Neural cell (in vitro differentiated cells): ENCODE measurements at regions not wholly inside any gene's neighbourhood (a gene's known extent, or its start where the extent isn't known, plus 50 kb on each side); places are given as distances from the start of the nearest gene placed in this dataset.

ENCODE experiments used
- H2AFZ ChIP-seq: fragments of 200-600, 300-800 bp; sonication (generic), shearing (Covaris generic); 2 replicates; pipeline ENCODE4 v1.6.0; 2014; ENCODE audit warnings: low read depth, mild to moderate bottlenecking, antibody characterized with exemption, low read length, moderate library complexity
- H3F3A ChIP-seq: fragments of 200-600 bp; shearing (Covaris generic); 2 replicates; pipeline ENCODE4 v1.6.1; 2016; ENCODE audit warnings: mild to moderate bottlenecking, moderate library complexity, mixed read lengths, antibody characterized with exemption, low read length; ENCODE audit not compliant: insufficient read depth, poor library complexity, severe bottlenecking
- H3K27ac ChIP-seq: fragments of 200-600, 300-800 bp; sonication (generic), shearing (Covaris generic); 2 replicates; pipeline ENCODE4 v1.5.1; 2014; ENCODE audit warnings: mild to moderate bottlenecking, low read length, moderate library complexity
- H3K27me3 ChIP-seq: fragments of 300-800, 200-600 bp; sonication (generic), shearing (Covaris generic); 2 replicates; pipeline ENCODE4 v1.6.0; 2014; ENCODE audit warnings: mild to moderate bottlenecking, low read depth, low read length, moderate library complexity; ENCODE audit not compliant: insufficient read depth
- H3K36me3 ChIP-seq: fragments of 300-800, 200-600 bp; sonication (generic), shearing (Covaris generic); 2 replicates; pipeline ENCODE4 v1.5.1; 2014; ENCODE audit warnings: mild to moderate bottlenecking, antibody characterized with exemption, low read length, moderate library complexity; ENCODE audit not compliant: insufficient read depth
- H3K4me2 ChIP-seq: fragments of 300-800, 200-600 bp; sonication (generic), shearing (Covaris generic); 2 replicates; pipeline ENCODE4 v1.6.0; 2014; ENCODE audit warnings: mild to moderate bottlenecking, low read length
- H3K4me3 ChIP-seq: fragments of 300-800, 200-600 bp; sonication (generic), shearing (Covaris generic); 2 replicates; pipeline ENCODE4 v1.5.1; 2014; ENCODE audit warnings: mild to moderate bottlenecking, low read length, moderate library complexity
- H3K79me2 ChIP-seq: fragments of 200-600 bp; shearing (Covaris generic); replicated peaks from 2 replicates; pipeline ENCODE4 v1.6.0; 2014; ENCODE audit warnings: mild to moderate bottlenecking, low read length, moderate library complexity; ENCODE audit not compliant: insufficient read depth
- H3K9ac ChIP-seq: fragments of 300-800, 200-600 bp; sonication (generic), shearing (Covaris generic); 2 replicates; pipeline ENCODE4 v1.6.1; 2016; ENCODE audit warnings: mild to moderate bottlenecking, low read length, mixed read lengths
- H3K9me2 ChIP-seq: fragments of 200-600 bp; shearing (Covaris generic); 2 replicates; pipeline ENCODE4 v1.6.1; 2016; ENCODE audit warnings: mild to moderate bottlenecking, low read length, mixed read lengths; ENCODE audit not compliant: insufficient read depth
- H3K9me3 ChIP-seq: fragments of 200-600, 300-800 bp; sonication (generic), shearing (Covaris generic); 2 replicates; pipeline ENCODE4 v1.6.1; 2016; ENCODE audit warnings: mild to moderate bottlenecking, mixed run types, low read length, moderate library complexity, mixed read lengths
- H4K20me1 ChIP-seq: fragments of 200-600 bp; shearing (Covaris generic); 2 replicates; pipeline ENCODE4 v1.6.1; 2016; ENCODE audit warnings: mild to moderate bottlenecking, mixed run types; ENCODE audit not compliant: insufficient read depth
- CTCF ChIP-seq: fragments of 450-650 bp; IDR thresholded peaks from 2 replicates; pipeline ENCODE4 v1.5.1; 2014; ENCODE audit warnings: antibody characterized with exemption, mild to moderate bottlenecking, moderate library complexity; ENCODE audit not compliant: poor library complexity, severe bottlenecking
- EP300 ChIP-seq: fragments of 450-650 bp; conservative IDR thresholded peaks from 2 replicates; pipeline ENCODE4 v1.6.1; 2014; ENCODE audit warnings: antibody characterized with exemption, mild to moderate bottlenecking, moderate library complexity; ENCODE audit not compliant: poor library complexity, severe bottlenecking
- EZH2 ChIP-seq: fragments of 200-600, 300-800 bp; shearing (Covaris generic), sonication (generic); IDR thresholded peaks from 2 replicates; pipeline ENCODE4 v1.6.1; 2014; ENCODE audit warnings: antibody characterized with exemption, low read length, borderline replicate concordance, mild to moderate bottlenecking; ENCODE audit not compliant: insufficient read depth, poor library complexity, severe bottlenecking
- MXI1 ChIP-seq: fragments of 450-650 bp; conservative IDR thresholded peaks from 2 replicates; pipeline ENCODE4 v1.6.1; 2014; ENCODE audit warnings: antibody characterized with exemption, mild to moderate bottlenecking; ENCODE audit not compliant: poor library complexity, severe bottlenecking
- POLR2AphosphoS5 ChIP-seq: IDR thresholded peaks from 2 replicates; pipeline ENCODE4 v1.6.1; 2012
- RAD21 ChIP-seq: fragments of 450-650 bp; conservative IDR thresholded peaks from 2 replicates; pipeline ENCODE4 v1.6.1; 2014; ENCODE audit warnings: antibody characterized with exemption, mild to moderate bottlenecking, moderate library complexity
- REST ChIP-seq: IDR thresholded peaks from 2 replicates; pipeline ENCODE4 v1.6.1; 2012; ENCODE audit warnings: borderline replicate concordance
- SMC3 ChIP-seq: fragments of 450-650 bp; conservative IDR thresholded peaks from 2 replicates; pipeline ENCODE4 v1.6.1; 2014; ENCODE audit warnings: antibody characterized with exemption, mild to moderate bottlenecking, moderate library complexity; ENCODE audit not compliant: poor library complexity
- TAF1 ChIP-seq: IDR thresholded peaks from 2 replicates; pipeline ENCODE4 v1.6.1; 2012; ENCODE audit warnings: low read depth

GRCh38 chr22:27685515-27685914 lies 116.0 kb downstream of the MN1 start:
- Histone ChIP-seq H3K4me2 (no peak overlapping the region), H3F3A (no peaks in the 10 kb centered on the region), H3K9me2 (no peaks in the 10 kb centered on the region), H3K27me3 (no peaks in the 10 kb centered on the region), H3K9ac (no peak overlapping the region), H3K27ac (no peak overlapping the region), H3K79me2 (no peaks in the 10 kb centered on the region), H2AFZ (no peak overlapping the region), H3K9me3 (no peaks in the 10 kb centered on the region), H3K4me3 (no peak overlapping the region), H3K36me3 (no peaks in the 10 kb centered on the region), H4K20me1 (no peaks in the 10 kb centered on the region)
- no peak for TF ChIP-seq EP300
- no peak for TF ChIP-seq CTCF
- no peak for TF ChIP-seq REST
- no peak for TF ChIP-seq RAD21
- TF ChIP-seq TAF1: no peak
- no peak for TF ChIP-seq EZH2
- no peak for TF ChIP-seq MXI1
- no peak for TF ChIP-seq SMC3
- no peak for TF ChIP-seq POLR2AphosphoS5

- Histone ChIP-seq H3K4me3 (no peak overlapping the region), H3K79me2 (no peaks in the 10 kb centered on the region), H2AFZ (no peak overlapping the region), H3K9me2 (no peaks in the 10 kb centered on the region), H3K9ac (no peak overlapping the region), H3K36me3 (no peaks in the 10 kb centered on the region), H4K20me1 (no peaks in the 10 kb centered on the region), H3K4me2 (no peak overlapping the region), H3K27ac (no peak overlapping the region), H3F3A (no peaks in the 10 kb centered on the region), H3K9me3 (no peaks in the 10 kb centered on the region), H3K27me3 (no peaks in the 10 kb centered on the region)
- TF ChIP-seq EP300 (no peak), POLR2AphosphoS5 (no peak), CTCF (no peak), TAF1 (no peak), EZH2 (no peak), MXI1 (no peak)
Measured at GRCh38 chr22:27685970-27686369, 115.6 kb downstream of the MN1 start.
